ENCODE measurements at regions not wholly inside any gene's neighbourhood (a gene's known extent, or its start where the extent isn't known, plus 50 kb on each side); places are given as distances from the start of the nearest gene placed in this dataset.
"Not testable (repeated sequence)": the region's sequence is repeated elsewhere in the genome, so short reads cannot be mapped to it uniquely, and the experiment has no call there.

DNA sequence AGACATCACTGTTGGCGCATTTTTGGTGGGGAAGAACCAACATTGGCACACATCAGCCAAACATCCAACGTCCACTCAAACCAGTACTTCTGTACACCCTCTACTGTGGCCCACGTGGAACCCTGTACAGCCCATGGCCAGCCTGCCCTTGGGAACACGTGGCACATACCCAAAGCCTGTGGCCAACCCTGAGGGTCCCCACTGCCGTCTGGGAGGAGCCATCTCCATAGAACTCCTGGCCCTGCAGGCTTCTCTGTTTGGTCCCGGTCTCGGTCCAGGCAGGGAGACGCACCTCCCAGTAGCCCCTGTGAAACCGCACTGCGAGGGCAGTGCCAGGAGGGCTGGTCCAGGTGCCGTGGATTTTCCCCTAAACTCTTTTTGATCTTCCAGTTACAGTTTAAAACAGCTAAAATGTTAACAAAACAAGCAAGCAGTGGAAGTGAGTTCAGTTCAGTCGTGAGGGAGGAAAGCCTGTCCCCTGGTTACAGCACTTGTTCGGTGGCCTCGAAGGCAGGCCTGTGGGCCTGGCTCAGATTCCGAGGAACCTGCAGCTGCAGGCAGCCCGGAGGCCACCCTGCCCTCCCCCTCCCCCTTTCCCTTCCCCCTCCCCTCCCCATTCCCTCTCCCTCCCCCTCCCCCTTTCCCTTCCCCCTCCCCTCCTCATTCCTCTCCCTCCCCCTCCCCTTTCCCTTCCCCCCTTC is 233.7 kb downstream of the DLL1 start:
- DNase-seq (ENCODE audit: low read depth): no peak
- TF ChIP-seq, protein P1, sequence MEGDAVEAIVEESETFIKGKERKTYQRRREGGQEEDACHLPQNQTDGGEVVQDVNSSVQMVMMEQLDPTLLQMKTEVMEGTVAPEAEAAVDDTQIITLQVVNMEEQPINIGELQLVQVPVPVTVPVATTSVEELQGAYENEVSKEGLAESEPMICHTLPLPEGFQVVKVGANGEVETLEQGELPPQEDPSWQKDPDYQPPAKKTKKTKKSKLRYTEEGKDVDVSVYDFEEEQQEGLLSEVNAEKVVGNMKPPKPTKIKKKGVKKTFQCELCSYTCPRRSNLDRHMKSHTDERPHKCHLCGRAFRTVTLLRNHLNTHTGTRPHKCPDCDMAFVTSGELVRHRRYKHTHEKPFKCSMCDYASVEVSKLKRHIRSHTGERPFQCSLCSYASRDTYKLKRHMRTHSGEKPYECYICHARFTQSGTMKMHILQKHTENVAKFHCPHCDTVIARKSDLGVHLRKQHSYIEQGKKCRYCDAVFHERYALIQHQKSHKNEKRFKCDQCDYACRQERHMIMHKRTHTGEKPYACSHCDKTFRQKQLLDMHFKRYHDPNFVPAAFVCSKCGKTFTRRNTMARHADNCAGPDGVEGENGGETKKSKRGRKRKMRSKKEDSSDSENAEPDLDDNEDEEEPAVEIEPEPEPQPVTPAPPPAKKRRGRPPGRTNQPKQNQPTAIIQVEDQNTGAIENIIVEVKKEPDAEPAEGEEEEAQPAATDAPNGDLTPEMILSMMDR (conservative IDR thresholded peaks at IDR 0.05; ENCODE audit: control insufficient read depth, insufficient read depth, low read depth, low read length): no peak
- H3K4me3 ChIP-seq (ENCODE audit: control insufficient read depth, low read depth, low read length): no peak overlapping the region

DNA sequence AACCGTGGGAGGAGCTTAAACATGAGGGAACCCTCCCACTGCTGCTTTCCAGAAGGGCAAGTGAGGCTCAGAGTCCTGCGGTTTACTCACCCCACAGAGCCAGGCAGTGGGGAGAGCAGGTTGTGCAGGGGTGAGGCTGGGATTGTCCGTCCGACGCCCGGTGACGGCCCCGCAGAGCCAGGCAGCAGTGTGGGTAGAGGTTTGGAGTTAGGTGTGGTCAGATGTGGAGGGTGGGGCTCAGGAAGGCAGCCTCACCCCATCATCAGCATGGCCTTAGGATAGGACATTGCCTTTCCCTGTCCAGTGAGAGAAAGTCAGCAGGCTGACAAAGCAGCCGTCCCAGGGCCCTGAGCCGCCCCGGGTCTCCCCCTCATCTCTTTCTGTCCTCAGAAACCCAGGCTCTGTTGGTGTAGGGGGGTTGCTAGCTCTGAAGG is 234.6 kb downstream of the DLL1 start:
- TF ChIP-seq, protein P1 (conservative IDR thresholded peaks at IDR 0.05; ENCODE audit: control insufficient read depth, insufficient read depth, low read depth, low read length): no peak
- H3K4me3 ChIP-seq (ENCODE audit: control insufficient read depth, low read depth, low read length): no peak overlapping the region
- no peak for DNase-seq (ENCODE audit: low read depth)

DNA sequence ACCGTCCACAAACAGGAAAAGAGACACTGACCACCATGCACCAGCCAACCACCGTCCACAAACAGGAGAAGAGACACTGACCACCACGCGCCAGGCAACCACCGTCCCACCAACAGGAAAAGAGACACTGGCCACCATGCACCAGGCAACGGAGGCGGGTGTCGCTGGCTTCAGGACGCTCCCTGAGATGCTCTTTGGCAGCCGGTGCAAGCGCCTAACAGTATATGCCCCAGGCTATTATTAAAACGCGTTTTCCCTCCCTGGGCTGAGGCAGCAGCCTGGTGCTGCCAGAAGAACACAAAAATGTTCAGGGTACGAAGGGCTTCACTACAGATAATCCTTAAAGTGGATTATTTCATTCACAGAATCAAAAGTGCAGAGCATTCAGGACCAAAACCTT is 235.1 kb downstream of the DLL1 start:
- H3K4me3 ChIP-seq (ENCODE audit: control insufficient read depth, low read depth, low read length); DNase-seq (ENCODE audit: low read depth): not testable (repeated sequence)

DNA sequence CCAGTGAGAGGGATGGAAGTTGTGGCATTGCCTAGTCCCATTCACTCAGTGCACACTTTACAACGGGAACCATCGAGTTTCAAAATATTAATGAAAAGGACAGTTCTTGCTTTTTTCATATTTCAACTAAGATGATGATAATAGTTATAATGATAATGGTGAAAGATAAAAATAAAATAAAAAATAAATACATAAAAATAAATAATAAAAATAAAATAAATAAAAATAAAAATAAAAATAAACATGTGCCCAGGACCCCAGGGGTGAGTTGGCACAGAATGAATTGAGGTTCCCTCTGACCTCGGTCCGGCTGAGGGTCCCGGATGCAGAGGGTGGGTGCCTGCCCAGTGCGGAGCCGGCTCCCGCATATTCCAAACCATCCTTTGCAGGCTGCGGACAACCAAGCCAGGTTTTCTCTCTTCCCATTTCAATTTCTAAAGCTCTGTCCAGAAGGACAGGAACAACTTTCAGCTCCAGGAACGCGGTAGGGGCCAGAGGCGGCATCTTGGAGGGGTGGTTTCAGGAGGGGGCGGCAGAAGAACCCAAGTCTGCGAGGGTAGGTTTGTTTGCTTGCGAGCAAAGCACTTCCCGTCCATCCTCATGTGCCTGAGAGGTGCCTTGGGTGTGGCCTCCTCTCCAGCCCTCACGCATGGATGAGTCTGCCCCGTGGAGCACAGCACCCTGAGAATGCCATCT is 236.8 kb downstream of the DLL1 start:
- no peak overlapping the region for H3K4me3 ChIP-seq (ENCODE audit: control insufficient read depth, low read depth, low read length)
- no peak for DNase-seq (ENCODE audit: low read depth)
- TF ChIP-seq, protein P1 (conservative IDR thresholded peaks at IDR 0.05; ENCODE audit: control insufficient read depth, insufficient read depth, low read depth, low read length): no peak

DNA sequence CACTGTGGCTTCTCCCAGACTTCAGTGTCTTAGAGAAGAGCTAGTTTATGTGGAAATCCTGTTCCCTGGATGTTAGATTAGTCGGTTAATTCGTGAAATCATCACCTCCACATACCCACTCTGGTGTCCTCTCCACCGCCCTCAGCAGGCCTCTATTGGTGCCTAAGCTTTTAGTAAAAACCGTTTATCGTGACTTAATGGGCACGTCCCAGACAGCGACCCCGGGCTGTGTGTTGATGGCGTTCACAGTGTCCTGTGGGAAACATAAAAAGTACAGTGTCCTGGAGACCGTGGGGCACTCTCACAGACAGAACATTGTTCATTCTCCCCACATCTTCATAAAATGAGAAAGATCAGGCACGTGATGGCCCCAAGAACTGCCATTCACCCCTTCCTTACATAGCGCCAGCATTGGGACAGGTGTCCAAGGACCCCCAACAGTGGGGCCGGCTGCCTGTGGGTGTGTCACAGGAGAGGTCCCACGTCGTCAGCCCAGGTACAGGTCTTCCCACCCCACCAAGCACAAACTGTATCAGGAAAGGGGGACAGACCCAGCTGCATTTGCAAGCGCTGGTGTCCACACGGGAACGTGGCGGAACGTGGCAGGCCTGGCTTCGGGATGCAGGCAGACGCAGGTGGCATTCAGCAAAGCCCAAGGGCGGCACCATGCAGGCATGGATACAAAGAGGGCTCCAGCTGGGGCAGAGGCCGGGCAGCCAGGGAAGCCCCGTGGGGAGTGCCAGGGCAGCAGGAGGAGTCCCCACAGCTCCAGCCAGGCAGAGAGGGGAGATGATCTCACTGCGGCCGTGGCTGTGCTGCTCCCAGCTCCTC is 237.7 kb downstream of the DLL1 start:
- no peak for DNase-seq (ENCODE audit: low read depth)
- TF ChIP-seq, protein P1 (conservative IDR thresholded peaks at IDR 0.05; ENCODE audit: control insufficient read depth, insufficient read depth, low read depth, low read length): no peak
- no peak overlapping the region for H3K4me3 ChIP-seq (ENCODE audit: control insufficient read depth, low read depth, low read length)

DNA sequence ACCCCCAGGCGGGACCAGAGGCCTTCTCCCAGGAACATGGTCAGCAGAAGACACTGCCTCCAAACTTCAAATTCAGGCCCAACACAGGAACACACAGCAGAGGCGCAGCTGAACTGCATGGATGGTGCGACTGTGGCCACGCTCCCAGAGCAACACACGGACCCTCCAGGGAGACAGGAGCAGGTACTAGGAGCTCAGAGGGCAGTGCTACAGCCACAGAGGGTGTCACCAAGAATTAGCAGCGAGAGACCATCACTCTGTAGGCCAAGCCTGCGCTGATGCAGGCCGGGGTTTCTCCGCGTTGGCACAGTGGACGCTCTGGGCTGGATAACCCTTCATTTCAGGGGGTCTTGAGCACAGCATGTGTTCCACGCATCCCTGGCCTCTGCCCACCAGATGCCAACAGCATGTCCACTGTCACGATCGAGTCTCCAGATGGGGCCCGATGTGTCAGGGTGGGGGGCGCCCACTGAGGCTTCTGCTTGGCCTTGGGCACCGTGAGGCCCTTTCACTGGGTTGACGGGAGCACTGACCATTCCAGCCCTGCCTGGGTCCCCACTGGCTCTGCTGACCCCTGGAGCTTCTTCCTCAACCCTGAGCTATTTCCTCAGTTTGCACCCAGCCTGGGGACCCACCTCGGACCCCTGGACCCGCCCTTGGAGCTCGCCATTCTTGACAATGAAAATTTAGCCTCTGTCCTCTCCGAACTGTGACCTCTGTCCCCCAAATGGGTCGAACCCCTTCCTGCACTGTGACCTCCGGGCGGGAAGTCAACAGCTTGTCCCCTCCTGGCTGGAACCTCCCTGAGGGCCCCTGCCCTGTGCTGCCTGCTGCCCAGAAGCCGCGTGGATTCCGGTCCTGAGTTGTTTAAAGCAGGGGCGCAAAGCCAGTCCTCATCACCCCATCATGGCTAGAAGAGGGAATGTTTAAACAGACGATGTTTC is 239.4 kb downstream of the DLL1 start:
- TF ChIP-seq, protein P1 (conservative IDR thresholded peaks at IDR 0.05; ENCODE audit: control insufficient read depth, insufficient read depth, low read depth, low read length): no peak
- no peak overlapping the region for H3K4me3 ChIP-seq (ENCODE audit: control insufficient read depth, low read depth, low read length)
- DNase-seq (ENCODE audit: low read depth): no peak

All from fibroblast of mammary gland (primary cell).